ENCODE measurements at regions not wholly inside any gene's neighbourhood (a gene's known extent, or its start where the extent isn't known, plus 50 kb on each side); places are given as distances from the start of the nearest gene placed in this dataset.

GRCh38 chr11:11036185-11036847, 178.5 kb upstream of the ZBED5 start:
- TF ChIP-seq ZFP3 (CRISPR knock-in tag; IDR thresholded peaks at IDR 0.05) (no peak), OSR1 (CRISPR knock-in tag; IDR thresholded peaks at IDR 0.05) (no peak), TSHZ2 (CRISPR knock-in tag; IDR thresholded peaks at IDR 0.05) (no peak), ZFP30 (CRISPR knock-in tag; IDR thresholded peaks at IDR 0.05) (no peak), ZNF8 (CRISPR knock-in tag; IDR thresholded peaks at IDR 0.05) (no peak), GLIS3 (CRISPR knock-in tag; IDR thresholded peaks at IDR 0.05) (no peak), TCF4 (CRISPR knock-in tag; IDR thresholded peaks at IDR 0.05; ENCODE audit: borderline replicate concordance) (no peak), PATZ1 (CRISPR knock-in tag; IDR thresholded peaks at IDR 0.05; ENCODE audit: borderline replicate concordance) (no peak), CREB5 (CRISPR knock-in tag; IDR thresholded peaks at IDR 0.05; ENCODE audit: low read depth) (no peak), BACH2 (CRISPR knock-in tag; IDR thresholded peaks at IDR 0.05; ENCODE audit: borderline replicate concordance) (no peak), PPARA (CRISPR knock-in tag; IDR thresholded peaks at IDR 0.05; ENCODE audit: borderline replicate concordance) (no peak), CSDC2 (CRISPR knock-in tag; IDR thresholded peaks at IDR 0.05) (no peak), RARB (CRISPR knock-in tag; IDR thresholded peaks at IDR 0.05) (no peak), ISL1 (CRISPR knock-in tag; IDR thresholded peaks at IDR 0.05) (no peak), SNAI2 (CRISPR knock-in tag; IDR thresholded peaks at IDR 0.05) (no peak)

GRCh38 chr11:11035331-11035730, 177.5 kb upstream of the ZBED5 start:
- no peak for ATAC-seq
- TF ChIP-seq CREB5 (CRISPR knock-in tag; IDR thresholded peaks at IDR 0.05; ENCODE audit: low read depth) (no peak), ZFP30 (CRISPR knock-in tag; IDR thresholded peaks at IDR 0.05) (no peak), ARNTL (CRISPR knock-in tag; IDR thresholded peaks at IDR 0.05; ENCODE audit: borderline replicate concordance, low read depth) (no peak), ZNF70 (CRISPR knock-in tag; IDR thresholded peaks at IDR 0.05) (no peak)

More at GRCh38 chr11:11036185-11036847, 178.5 kb upstream of the ZBED5 start:
- no peak for ATAC-seq

- TF ChIP-seq ISL1 (CRISPR knock-in tag; IDR thresholded peaks at IDR 0.05) (no peak), ZNF70 (CRISPR knock-in tag; IDR thresholded peaks at IDR 0.05) (no peak), ARNTL (CRISPR knock-in tag; IDR thresholded peaks at IDR 0.05; ENCODE audit: borderline replicate concordance, low read depth) (no peak), PATZ1 (CRISPR knock-in tag; IDR thresholded peaks at IDR 0.05; ENCODE audit: borderline replicate concordance) (no peak), ESRRG (CRISPR knock-in tag; IDR thresholded peaks at IDR 0.05) (no peak), ZNF8 (CRISPR knock-in tag; IDR thresholded peaks at IDR 0.05) (no peak), ZFP30 (CRISPR knock-in tag; IDR thresholded peaks at IDR 0.05) (no peak), BACH2 (CRISPR knock-in tag; IDR thresholded peaks at IDR 0.05; ENCODE audit: borderline replicate concordance) (no peak), POU6F1 (CRISPR knock-in tag; IDR thresholded peaks at IDR 0.05; ENCODE audit: borderline replicate concordance, low read depth) (no peak), ZC3H10 (CRISPR knock-in tag; IDR thresholded peaks at IDR 0.05) (no peak), RARB (CRISPR knock-in tag; IDR thresholded peaks at IDR 0.05) (no peak), SNAI2 (CRISPR knock-in tag; IDR thresholded peaks at IDR 0.05) (no peak)
- ATAC-seq, result no peak
Measured at GRCh38 chr11:11034476-11034875, 176.6 kb upstream of the ZBED5 start.

All from SK-N-SH treated with all-trans-retinoic acid at 6 μM for 48 hours (cell line).